ENCODE measurements at regions not wholly inside any gene's neighbourhood (a gene's known extent, or its start where the extent isn't known, plus 50 kb on each side); places are given as distances from the start of the nearest gene placed in this dataset.

- DNase-seq (ENCODE audit: low read depth) = no peak
- Histone ChIP-seq H3K36me3 (ENCODE audit: control insufficient read depth, insufficient read depth, low read length) (no peaks in the 10 kb centered on the region), H3K27me3 (ENCODE audit: control insufficient read depth, insufficient read depth, low read length) (no peaks in the 10 kb centered on the region), H3K4me3 (ENCODE audit: low read depth, low read length) (no peak overlapping the region)
- TF ChIP-seq CTCF (IDR thresholded peaks at IDR 0.05; ENCODE audit: insufficient read depth, low read depth, low read length) = no peak
- CTCF ChIA-PET = no interaction called here
- POLR2A ChIA-PET = no interaction called here
These were observed 1306.6 kb downstream of the BRD1 start for GRCh38 chr22:48520884-48521588.

GRCh38 chr22:48520207-48520606, 1307.5 kb downstream of the BRD1 start:
- CTCF ChIA-PET = no interaction called here
- H3K36me3 ChIP-seq (ENCODE audit: control insufficient read depth, insufficient read depth, low read length) = no peaks in the 10 kb centered on the region
- POLR2A ChIA-PET = no interaction called here
- DNase-seq (ENCODE audit: low read depth) = no peak
- H3K4me3 ChIP-seq (ENCODE audit: low read depth, low read length) = no peak overlapping the region
- no peak for TF ChIP-seq CTCF (IDR thresholded peaks at IDR 0.05; ENCODE audit: insufficient read depth, low read depth, low read length)
- no peaks in the 10 kb centered on the region for H3K27me3 ChIP-seq (ENCODE audit: control insufficient read depth, insufficient read depth, low read length)

GRCh38 chr22:48517039-48518030, 1310.3 kb downstream of the BRD1 start:
- TF ChIP-seq CTCF (IDR thresholded peaks at IDR 0.05; ENCODE audit: insufficient read depth, low read depth, low read length) = no peak
- no peaks in the 10 kb centered on the region for H3K27me3 ChIP-seq (ENCODE audit: control insufficient read depth, insufficient read depth, low read length)
- no peak overlapping the region for H3K4me3 ChIP-seq (ENCODE audit: low read depth, low read length)
- H3K36me3 ChIP-seq (ENCODE audit: control insufficient read depth, insufficient read depth, low read length) = no peaks in the 10 kb centered on the region
- ChIA-PET POLR2A (no interaction called here), CTCF (interaction anchor here (0.6 kb wide), 1 partner anchor 180 kb away, joined by 3 read pairs; no protein-coding TSS in a partner anchor)
- no peak for DNase-seq (ENCODE audit: low read depth)

- POLR2A ChIA-PET = no interaction called here
These were observed 1311.1 kb downstream of the BRD1 start for GRCh38 chr22:48516571-48516970.

More at GRCh38 chr22:48516571-48516970, 1311.1 kb downstream of the BRD1 start:
- DNase-seq (ENCODE audit: low read depth) = no peak
- TF ChIP-seq CTCF (IDR thresholded peaks at IDR 0.05; ENCODE audit: insufficient read depth, low read depth, low read length) = no peak
- CTCF ChIA-PET = no interaction called here
- no peak overlapping the region for H3K4me3 ChIP-seq (ENCODE audit: low read depth, low read length)
- no peaks in the 10 kb centered on the region for H3K36me3 ChIP-seq (ENCODE audit: control insufficient read depth, insufficient read depth, low read length)
- H3K27me3 ChIP-seq (ENCODE audit: control insufficient read depth, insufficient read depth, low read length) = no peaks in the 10 kb centered on the region

All from BJ (cell line).